Smooth muscle cell of the brain vasculature (primary cell): ENCODE measurements at regions not wholly inside any gene's neighbourhood (a gene's known extent, or its start where the extent isn't known, plus 50 kb on each side); places are given as distances from the start of the nearest gene placed in this dataset.

Experiments used
- DNase-seq: peaks from one replicate; pipeline ENCODE4 v3.0.0-alpha.2; 2012; ENCODE audit warnings: low read depth, low spot score

GRCh38 chr4:56286763-56287162, 100.5 kb downstream of the AASDH start:
- DNase-seq = no peak

- DNase-seq = no peak
Observed at GRCh38 chr4:56283375-56283774, 103.9 kb downstream of the AASDH start.

GRCh38 chr4:56282004-56282403, 105.3 kb downstream of the AASDH start:
- no peak for DNase-seq

GRCh38 chr4:56276547-56276946, 110.7 kb downstream of the AASDH start:
- DNase-seq = no peak

- DNase-seq = no peak
Observed at GRCh38 chr4:56273391-56273790, 113.9 kb downstream of the AASDH start.

GRCh38 chr4:56272927-56273326, 114.4 kb downstream of the AASDH start:
- DNase-seq = no peak

GRCh38 chr4:56272003-56272402, 115.3 kb downstream of the AASDH start:
- DNase-seq = no peak

- no peak for DNase-seq
Observed at GRCh38 chr4:56271131-56271530, 116.2 kb downstream of the AASDH start.

GRCh38 chr4:56267558-56267957, 119.7 kb downstream of the AASDH start:
- no peak for DNase-seq

- DNase-seq = no peak
Observed at GRCh38 chr4:56264873-56265272, 122.4 kb downstream of the AASDH start.

GRCh38 chr4:56261027-56261426, 126.3 kb downstream of the AASDH start:
- no peak for DNase-seq

GRCh38 chr4:56260320-56260719, 127.0 kb downstream of the AASDH start:
- no peak for DNase-seq

- DNase-seq = no peak
Observed at GRCh38 chr4:56259655-56260054, 127.6 kb downstream of the AASDH start.

GRCh38 chr4:56255820-56256219, 131.5 kb downstream of the AASDH start:
- no peak for DNase-seq

GRCh38 chr4:56253666-56254305, 133.5 kb downstream of the AASDH start:
- DNase-seq = no peak

- no peak for DNase-seq
Observed at GRCh38 chr4:56252561-56253152, 134.6 kb downstream of the AASDH start.

GRCh38 chr4:56251556-56251955, 135.7 kb downstream of the AASDH start:
- DNase-seq = no peak

GRCh38 chr4:56250776-56251175, 136.5 kb downstream of the AASDH start:
- no peak for DNase-seq

GRCh38 chr4:56247646-56248045, 139.6 kb downstream of the AASDH start:
- DNase-seq = no peak

GRCh38 chr4:56246233-56246610, 141.1 kb downstream of the AASDH start:
- DNase-seq = no peak

- DNase-seq = no peak
Observed at GRCh38 chr4:56245547-56246232, 141.6 kb downstream of the AASDH start.

GRCh38 chr4:56244681-56245080, 142.6 kb downstream of the AASDH start:
- no peak for DNase-seq

GRCh38 chr4:56243107-56243506, 144.2 kb downstream of the AASDH start:
- DNase-seq = no peak
